Duodenal mucosa (tissue), 2 donors: ENCODE measurements at regions not wholly inside any gene's neighbourhood (a gene's known extent, or its start where the extent isn't known, plus 50 kb on each side); places are given as distances from the start of the nearest gene placed in this dataset.

ENCODE experiments used
- H3K27ac ChIP-seq: one replicate; pipeline ENCODE4 v1.7.0; 2013; ENCODE audit warnings: low read depth, low read length
- H3K27me3 ChIP-seq, 2 donors: one replicate each; pipeline ENCODE4 v1.7.0; 2013; ENCODE audit warnings: low read length in 2 of 2, control low read depth in 1 of 2; ENCODE audit not compliant: insufficient read depth in 2 of 2, control insufficient read depth in 1 of 2
- H3K36me3 ChIP-seq, 2 donors: one replicate each; pipeline ENCODE4 v1.7.0; 2013; ENCODE audit warnings: low read length in 2 of 2, control low read depth in 1 of 2; ENCODE audit not compliant: insufficient read depth in 2 of 2, control insufficient read depth in 1 of 2
- H3K4me1 ChIP-seq, 2 donors: one replicate each; pipeline ENCODE4 v1.7.0; 2013; ENCODE audit warnings: low read length in 2 of 2, control low read depth in 1 of 2; ENCODE audit not compliant: insufficient read depth in 2 of 2, control insufficient read depth in 1 of 2
- H3K4me3 ChIP-seq, 2 donors: one replicate each; pipeline ENCODE4 v1.7.0; 2013; ENCODE audit warnings: low read length in 2 of 2, low read depth in 1 of 2
- H3K9ac ChIP-seq, 2 donors: one replicate each; pipeline ENCODE4 v1.7.0; 2013; ENCODE audit warnings: low read length in 2 of 2, low read depth in 1 of 2
- H3K9me3 ChIP-seq, 2 donors: one replicate each; pipeline ENCODE4 v1.7.0; 2013; ENCODE audit warnings: low read length in 2 of 2, control low read depth in 1 of 2; ENCODE audit not compliant: control insufficient read depth in 1 of 2

GRCh38 chr12:34361721-34362316, 339.5 kb downstream of the ALG10 start:
- H3K9me3 ChIP-seq = peaks cover 22 to 81% of the 10 kb centered on the region in 2 donors
- no peak overlapping the region for H3K9ac ChIP-seq
- H3K36me3 ChIP-seq = no peaks in the 10 kb centered on the region
- no peak overlapping the region for H3K27ac ChIP-seq
- no peak overlapping the region for H3K4me3 ChIP-seq
- no peaks in the 10 kb centered on the region for H3K27me3 ChIP-seq
- H3K4me1 ChIP-seq = no peaks in the 10 kb centered on the region

DNA sequence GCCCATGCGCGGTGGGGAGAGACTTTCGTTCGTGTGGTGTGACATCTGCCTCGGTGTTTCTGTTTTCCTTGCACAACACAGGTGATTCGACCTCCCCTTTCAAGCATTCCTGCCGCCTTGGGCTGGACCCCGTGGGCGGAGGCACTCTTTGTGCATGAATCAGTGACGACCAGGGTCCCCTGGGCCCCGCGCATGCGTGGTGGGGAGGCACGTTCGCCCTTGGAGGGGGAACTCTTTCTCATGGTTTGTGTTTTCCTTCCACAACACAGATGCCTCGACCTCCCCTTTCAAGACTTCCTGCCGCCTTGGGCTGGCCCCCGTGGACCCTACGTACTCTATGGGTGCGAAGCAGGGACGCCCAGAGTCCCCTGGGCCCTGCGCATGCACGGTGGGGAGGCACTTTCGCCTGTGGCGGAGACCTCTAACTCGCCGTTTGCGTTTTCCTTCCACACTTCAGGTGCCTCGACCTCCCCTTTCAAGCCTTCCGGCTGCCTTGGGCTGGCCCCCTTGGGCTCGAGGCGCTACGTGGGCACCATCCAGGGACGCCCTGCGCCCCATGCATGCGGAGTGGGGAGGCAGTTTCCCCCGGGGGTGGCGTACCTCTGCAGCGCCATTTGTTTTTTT, 340.9 kb downstream of the ALG10 start:
- H3K4me1 ChIP-seq = no peaks in the 10 kb centered on the region
- no peaks in the 10 kb centered on the region for H3K27me3 ChIP-seq
- H3K4me3 ChIP-seq = no peak overlapping the region
- H3K9me3 ChIP-seq = peaks cover 34 to 84% of the 10 kb centered on the region in 2 donors
- no peak overlapping the region for H3K9ac ChIP-seq
- H3K27ac ChIP-seq = no peak overlapping the region
- no peaks in the 10 kb centered on the region for H3K36me3 ChIP-seq

GRCh38 chr12:34368079-34368478, 345.8 kb downstream of the ALG10 start:
- peaks cover 42 to 90% of the 10 kb centered on the region in 2 donors for H3K9me3 ChIP-seq
- H3K36me3 ChIP-seq = no peaks in the 10 kb centered on the region
- no peak overlapping the region for H3K4me3 ChIP-seq
- no peak overlapping the region for H3K9ac ChIP-seq
- no peaks in the 10 kb centered on the region for H3K27me3 ChIP-seq
- H3K4me1 ChIP-seq = no peaks in the 10 kb centered on the region
- no peak overlapping the region for H3K27ac ChIP-seq

DNA sequence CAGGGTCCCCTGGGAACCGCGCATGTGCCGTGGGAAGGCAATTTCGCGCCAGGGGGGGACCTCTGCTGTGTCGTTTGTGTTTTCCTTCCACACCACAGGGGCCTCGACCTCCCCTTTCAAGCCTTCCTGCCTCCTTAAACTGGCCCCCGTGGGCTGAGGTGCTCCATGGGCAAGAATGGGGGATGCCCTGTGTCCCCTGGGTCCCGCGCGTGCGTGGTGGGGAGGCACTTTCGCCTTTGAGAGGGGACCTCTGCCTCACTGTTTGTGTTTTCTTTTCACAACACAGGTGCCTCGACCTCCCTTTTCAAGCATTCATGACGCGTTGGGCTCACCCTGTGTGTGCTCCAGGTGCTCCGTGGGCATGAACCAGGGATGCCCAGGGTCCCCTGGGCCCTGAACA, 348.8 kb downstream of the ALG10 start:
- no peak overlapping the region for H3K27ac ChIP-seq
- H3K9me3 ChIP-seq = peaks cover 56 to 75% of the 10 kb centered on the region in 2 donors
- H3K4me3 ChIP-seq = no peak overlapping the region
- H3K4me1 ChIP-seq = no peaks in the 10 kb centered on the region
- no peaks in the 10 kb centered on the region for H3K27me3 ChIP-seq
- H3K36me3 ChIP-seq = no peaks in the 10 kb centered on the region
- H3K9ac ChIP-seq = no peak overlapping the region

DNA sequence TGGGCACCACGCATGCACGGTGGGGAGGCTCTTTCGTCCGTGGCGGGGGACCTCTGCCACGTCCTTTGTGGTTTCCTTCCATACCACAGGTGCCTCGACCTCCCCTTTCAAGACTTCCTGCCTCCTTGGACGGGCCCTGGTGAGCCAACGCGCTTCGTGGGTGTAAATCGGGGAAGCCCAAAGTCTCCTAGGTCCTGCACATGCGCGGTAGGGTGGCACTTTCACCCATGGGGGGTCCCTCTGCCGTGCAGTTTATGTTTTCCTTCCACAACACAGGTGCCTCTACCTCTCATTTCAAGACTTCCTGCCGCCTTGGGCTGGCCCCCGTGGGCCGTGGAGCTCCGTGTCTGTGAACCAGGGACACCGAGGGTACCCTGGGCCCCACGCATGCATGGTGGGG, 349.7 kb downstream of the ALG10 start:
- no peaks in the 10 kb centered on the region for H3K27me3 ChIP-seq
- H3K9me3 ChIP-seq = peaks cover 49 to 75% of the 10 kb centered on the region in 2 donors
- no peak overlapping the region for H3K9ac ChIP-seq
- H3K27ac ChIP-seq = no peak overlapping the region
- no peak overlapping the region for H3K4me3 ChIP-seq
- no peaks in the 10 kb centered on the region for H3K4me1 ChIP-seq
- no peaks in the 10 kb centered on the region for H3K36me3 ChIP-seq

DNA sequence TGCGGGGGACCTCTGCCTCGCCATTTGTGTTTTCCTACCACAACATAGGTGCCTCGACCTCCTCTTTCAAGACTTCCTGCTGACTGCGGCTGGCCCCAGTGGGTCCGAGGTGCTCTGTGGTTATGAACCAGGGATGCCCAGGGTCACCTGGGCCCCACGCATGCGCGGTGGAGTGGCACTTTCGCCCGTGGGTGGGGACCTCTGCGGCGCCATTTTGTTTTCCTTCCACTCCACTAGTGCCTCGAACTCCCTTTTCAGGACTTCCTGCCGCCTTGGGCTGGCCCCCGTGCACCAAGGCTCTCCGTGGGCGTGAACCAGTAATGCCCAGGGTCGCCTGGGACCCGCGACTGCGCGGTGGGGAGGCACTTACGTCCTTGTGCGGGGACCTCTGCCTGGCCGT, 351.6 kb downstream of the ALG10 start:
- no peak overlapping the region for H3K27ac ChIP-seq
- H3K4me3 ChIP-seq = no peak overlapping the region
- peaks cover 43 to 75% of the 10 kb centered on the region in 2 donors for H3K9me3 ChIP-seq
- H3K4me1 ChIP-seq = no peaks in the 10 kb centered on the region
- no peaks in the 10 kb centered on the region for H3K27me3 ChIP-seq
- no peaks in the 10 kb centered on the region for H3K36me3 ChIP-seq
- no peak overlapping the region for H3K9ac ChIP-seq

- Histone ChIP-seq H3K27me3 (no peaks in the 10 kb centered on the region), H3K27ac (no peak overlapping the region), H3K9me3 (peaks cover 53 to 70% of the 10 kb centered on the region in 2 donors), H3K9ac (no peak overlapping the region), H3K4me3 (no peak overlapping the region), H3K36me3 (no peaks in the 10 kb centered on the region), H3K4me1 (no peaks in the 10 kb centered on the region)
These were observed 354.0 kb downstream of the ALG10 start for GRCh38 chr12:34376133-34376799.

DNA sequence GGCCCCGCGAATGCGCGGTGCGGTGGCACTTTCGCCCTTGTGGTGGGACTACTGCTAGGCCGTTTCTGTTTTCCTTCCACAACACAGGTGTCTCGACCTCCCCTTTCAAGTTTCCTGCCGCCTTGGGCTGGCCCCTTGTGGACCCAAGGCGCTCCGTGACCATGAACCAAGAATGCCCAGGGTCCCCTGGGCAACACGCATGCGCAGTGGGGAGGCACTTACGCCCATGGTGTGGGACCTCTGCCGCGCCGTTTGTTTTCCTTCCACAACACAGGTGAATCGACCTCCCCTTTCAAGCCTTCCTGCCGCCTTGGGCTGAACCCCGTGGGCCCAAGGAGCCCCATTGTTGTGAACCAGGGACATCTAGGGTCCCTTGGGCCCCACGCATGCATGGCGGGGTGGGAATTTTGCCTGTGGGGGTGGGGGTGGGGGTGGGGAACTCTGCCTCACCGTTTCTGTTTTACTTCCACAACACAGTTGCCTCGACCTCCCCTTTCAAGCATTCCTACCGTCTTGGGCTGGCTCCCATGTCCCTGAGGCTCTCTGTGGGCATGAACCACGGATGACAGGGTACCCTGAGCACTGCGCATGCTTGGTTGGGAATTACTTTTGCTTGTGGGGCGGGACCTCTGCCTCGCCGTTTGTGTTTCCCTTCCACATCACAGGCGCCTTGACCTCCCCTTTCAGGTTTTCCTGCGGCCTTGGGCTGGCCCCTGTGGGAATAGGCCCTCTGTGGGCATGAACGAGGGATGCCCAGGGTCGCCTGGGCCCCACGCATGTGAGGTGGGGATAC, 355.1 kb downstream of the ALG10 start:
- H3K27ac ChIP-seq = no peak overlapping the region
- H3K9me3 ChIP-seq = peaks cover 50 to 72% of the 10 kb centered on the region in 2 donors
- H3K36me3 ChIP-seq = no peaks in the 10 kb centered on the region
- H3K27me3 ChIP-seq = no peaks in the 10 kb centered on the region
- H3K4me1 ChIP-seq = no peaks in the 10 kb centered on the region
- no peak overlapping the region for H3K9ac ChIP-seq
- H3K4me3 ChIP-seq = peak overlapping the region in 1 of 2 donors; percentile 16

- Histone ChIP-seq H3K4me3 (no peak overlapping the region), H3K27ac (no peak overlapping the region), H3K36me3 (no peaks in the 10 kb centered on the region), H3K9ac (no peak overlapping the region), H3K4me1 (no peaks in the 10 kb centered on the region), H3K9me3 (peaks cover 53 to 73% of the 10 kb centered on the region in 2 donors), H3K27me3 (no peaks in the 10 kb centered on the region)
These were observed 356.8 kb downstream of the ALG10 start for GRCh38 chr12:34379142-34379541.

- no peaks in the 10 kb centered on the region for H3K4me1 ChIP-seq
- H3K4me3 ChIP-seq = no peak overlapping the region
- no peak overlapping the region for H3K9ac ChIP-seq
- H3K27me3 ChIP-seq = no peaks in the 10 kb centered on the region
- H3K9me3 ChIP-seq = peaks cover 43 to 83% of the 10 kb centered on the region in 2 donors
- H3K27ac ChIP-seq = no peak overlapping the region
- no peaks in the 10 kb centered on the region for H3K36me3 ChIP-seq
These were observed 362.4 kb downstream of the ALG10 start for GRCh38 chr12:34384693-34385092.
